CD14-positive monocyte (primary cell): ENCODE measurements at regions not wholly inside any gene's neighbourhood (a gene's known extent, or its start where the extent isn't known, plus 50 kb on each side); places are given as distances from the start of the nearest gene placed in this dataset.
"Not testable (repeated sequence)": the region's sequence is repeated elsewhere in the genome, so short reads cannot be mapped to it uniquely, and the experiment has no call there.

Source experiments
- DNase-seq, 3 donors: peaks; one replicate each; pipeline ENCODE4 v3.0.0-alpha.2; 2011 to 2022
- H2AFZ ChIP-seq: 2 replicates; pipeline ENCODE4 v1.6.0; 2012; ENCODE audit warnings: mild to moderate bottlenecking, low read depth, low read length, inconsistent platforms; ENCODE audit not compliant: insufficient read depth, poor library complexity, severe bottlenecking
- H3K27ac ChIP-seq, 2 donors: 1 replicate in 1 of 2; 2 replicates in 1 of 2; pipeline ENCODE4 v1.5.1; 2012 to 2013; ENCODE audit warnings: low read length in 2 of 2, control low read depth in 1 of 2, inconsistent platforms in 1 of 2, low read depth in 1 of 2, mild to moderate bottlenecking in 1 of 2
- H3K27me3 ChIP-seq, 2 donors: one replicate each; pipeline versions ENCODE4 v1.6.0 to v1.6.1; 2011 to 2013; ENCODE audit warnings: low read length in 2 of 2; ENCODE audit not compliant: control insufficient read depth in 2 of 2, insufficient read depth in 2 of 2
- H3K36me3 ChIP-seq, 2 donors: replicated peaks in 1 of 2; 1 replicate in 1 of 2; 2 replicates in 1 of 2; pipeline versions ENCODE4 v1.5.1 to v1.6.1; 2012 to 2013; ENCODE audit warnings: low read length in 2 of 2, control low read depth in 1 of 2, inconsistent platforms in 1 of 2, mild to moderate bottlenecking in 1 of 2; ENCODE audit not compliant: insufficient read depth in 2 of 2, control insufficient read depth in 1 of 2
- H3K4me1 ChIP-seq, 2 donors: 1 replicate in 1 of 2; 2 replicates in 1 of 2; pipeline versions ENCODE4 v1.5.1 to v1.6.1; 2012 to 2013; ENCODE audit warnings: low read length in 2 of 2, control low read depth in 1 of 2, inconsistent platforms in 1 of 2, mild to moderate bottlenecking in 1 of 2, moderate library complexity in 1 of 2; ENCODE audit not compliant: insufficient read depth in 2 of 2, control insufficient read depth in 1 of 2
- H3K4me2 ChIP-seq: replicated peaks from 2 replicates; pipeline ENCODE3; 2012; ENCODE audit warnings: low read length, moderate library complexity, mild to moderate bottlenecking; ENCODE audit not compliant: poor library complexity, severe bottlenecking; ENCODE audit errors: extremely low read depth
- H3K4me3 ChIP-seq, 3 experiments: fragments of 200-600 bp in 1 of 3; sonication (generic) in 1 of 3; replicated peaks in 1 of 3; 1 replicate in 2 of 3; 2 replicates in 1 of 3; pipeline ENCODE4 v1.5.1; 2011 to 2013; ENCODE audit warnings: low read length in 3 of 3, mild to moderate bottlenecking in 3 of 3, control low read depth in 2 of 3, low read depth in 2 of 3, inconsistent platforms in 1 of 3, moderate library complexity in 1 of 3
- H3K79me2 ChIP-seq: 2 replicates; pipeline ENCODE4 v1.6.0; 2012; ENCODE audit warnings: mild to moderate bottlenecking, control low read depth, inconsistent platforms, low read length, moderate library complexity; ENCODE audit not compliant: insufficient read depth
- H3K9ac ChIP-seq: 2 replicates; pipeline ENCODE4 v1.6.0; 2017; ENCODE audit warnings: low read length, mild to moderate bottlenecking; ENCODE audit not compliant: insufficient read depth, poor library complexity, severe bottlenecking
- H3K9me3 ChIP-seq, 2 donors: replicated peaks in 1 of 2; 1 replicate in 1 of 2; 2 replicates in 1 of 2; pipeline versions ENCODE4 v1.5.1 to v1.6.1; 2012 to 2013; ENCODE audit warnings: low read length in 2 of 2, control low read depth in 1 of 2; ENCODE audit not compliant: control insufficient read depth in 1 of 2, insufficient read depth in 1 of 2
- H4K20me1 ChIP-seq: 2 replicates; pipeline ENCODE4 v1.6.0; 2012; ENCODE audit warnings: mild to moderate bottlenecking, low read length, control low read depth, moderate library complexity; ENCODE audit not compliant: insufficient read depth
- H3K27ac Mint-ChIP-seq, 7 donors: one replicate each; pipeline ENCODE4 v1.8.0; 2020; ENCODE audit warnings: mild to moderate bottlenecking in 7 of 7, mixed read lengths in 7 of 7, moderate library complexity in 6 of 7, inconsistent platforms in 2 of 7
- H3K27me3 Mint-ChIP-seq, 3 donors: one replicate each; pipeline ENCODE4 v1.8.0; 2021 to 2022; ENCODE audit warnings: low read depth in 3 of 3, mild to moderate bottlenecking in 3 of 3, mixed read lengths in 3 of 3, moderate library complexity in 3 of 3, inconsistent platforms in 1 of 3
- H3K36me3 Mint-ChIP-seq, 2 donors: one replicate each; pipeline ENCODE4 v1.8.0; 2020; ENCODE audit warnings: mixed read lengths in 2 of 2, inconsistent platforms in 1 of 2, mild to moderate bottlenecking in 1 of 2
- H3K4me1 Mint-ChIP-seq: one replicate; pipeline ENCODE4 v1.8.0; 2020; ENCODE audit warnings: mild to moderate bottlenecking, mixed read lengths
- H3K4me3 Mint-ChIP-seq, 2 donors: one replicate each; pipeline ENCODE4 v1.8.0; 2020; ENCODE audit warnings: mild to moderate bottlenecking in 2 of 2, mixed read lengths in 2 of 2, moderate library complexity in 1 of 2
- H3K9me3 Mint-ChIP-seq, 7 donors: one replicate each; pipeline ENCODE4 v1.8.0; 2020 to 2022; ENCODE audit warnings: mixed read lengths in 7 of 7, mild to moderate bottlenecking in 6 of 7, moderate library complexity in 6 of 7, inconsistent platforms in 2 of 7
- WGBS: methylation state at CpG from one replicate; pipeline ENCODE4 v1.1.5; 2013; ENCODE audit warnings: missing lambda C conversion rate; ENCODE audit not compliant: insufficient coverage; 5-methylcytosine and 5-hydroxymethylcytosine counted together
- intact Hi-C, 2 donors: fragments of 100-400 bp; cut with micrococcal nuclease; formaldehyde crosslinking; loops; one replicate each; pipeline versions ENCODE4 v1.15.0 to v1.15.1; 2023
- TF ChIP-seq, protein P1 (sequence below): fragments of 200-600 bp; IDR thresholded peaks from one replicate; pipeline ENCODE4 v1.8.0; 2022; ENCODE audit warnings: antibody characterized with exemption, mild to moderate bottlenecking

DNA sequence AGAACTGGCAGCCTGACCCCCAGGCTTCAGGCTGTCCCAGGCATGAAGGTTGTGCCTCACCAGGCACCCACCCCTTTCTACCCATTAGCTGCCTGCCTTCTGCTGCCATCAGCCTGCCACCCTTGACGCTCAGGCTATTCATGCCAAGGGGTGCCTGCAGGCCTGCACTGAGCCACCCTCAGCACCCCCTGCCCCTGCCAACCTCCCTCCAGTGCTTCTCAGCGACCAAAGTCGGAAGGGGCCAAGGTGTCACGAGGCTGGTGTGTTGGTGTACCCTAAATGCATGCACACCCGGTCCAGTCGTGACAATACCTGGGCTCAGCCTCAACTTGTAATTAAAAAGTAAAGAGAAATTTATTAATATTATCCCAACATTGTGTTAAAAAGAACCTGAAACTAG lies 422.7 kb downstream of the ARL4A start:
- H3K4me3 Mint-ChIP-seq, result no peak overlapping the region
- no peaks in the 10 kb centered on the region for H3K36me3 Mint-ChIP-seq
- no peak overlapping the region for H3K4me3 ChIP-seq
- no peaks in the 10 kb centered on the region for H3K27me3 ChIP-seq
- H3K27me3 Mint-ChIP-seq, result peaks cover 0 to 2% (median 1%) of the 10 kb centered on the region in 3 donors
- H3K4me2 ChIP-seq, result no peak overlapping the region
- no peak overlapping the region for H3K9ac ChIP-seq
- H3K79me2 ChIP-seq, result no peaks in the 10 kb centered on the region
- H3K36me3 ChIP-seq, result no peaks in the 10 kb centered on the region
- H4K20me1 ChIP-seq, result no peaks in the 10 kb centered on the region
- peaks cover 0 to 13% of the 10 kb centered on the region in 2 donors for H3K9me3 ChIP-seq
- intact Hi-C loops, result no loop called here
- WGBS, result 100% methylated on average over 1 of the region's 6 CpGs
- H3K4me1 ChIP-seq, result peaks cover 0 to 4% of the 10 kb centered on the region in 2 donors
- DNase-seq, result no peak
- TF ChIP-seq, protein P1, sequence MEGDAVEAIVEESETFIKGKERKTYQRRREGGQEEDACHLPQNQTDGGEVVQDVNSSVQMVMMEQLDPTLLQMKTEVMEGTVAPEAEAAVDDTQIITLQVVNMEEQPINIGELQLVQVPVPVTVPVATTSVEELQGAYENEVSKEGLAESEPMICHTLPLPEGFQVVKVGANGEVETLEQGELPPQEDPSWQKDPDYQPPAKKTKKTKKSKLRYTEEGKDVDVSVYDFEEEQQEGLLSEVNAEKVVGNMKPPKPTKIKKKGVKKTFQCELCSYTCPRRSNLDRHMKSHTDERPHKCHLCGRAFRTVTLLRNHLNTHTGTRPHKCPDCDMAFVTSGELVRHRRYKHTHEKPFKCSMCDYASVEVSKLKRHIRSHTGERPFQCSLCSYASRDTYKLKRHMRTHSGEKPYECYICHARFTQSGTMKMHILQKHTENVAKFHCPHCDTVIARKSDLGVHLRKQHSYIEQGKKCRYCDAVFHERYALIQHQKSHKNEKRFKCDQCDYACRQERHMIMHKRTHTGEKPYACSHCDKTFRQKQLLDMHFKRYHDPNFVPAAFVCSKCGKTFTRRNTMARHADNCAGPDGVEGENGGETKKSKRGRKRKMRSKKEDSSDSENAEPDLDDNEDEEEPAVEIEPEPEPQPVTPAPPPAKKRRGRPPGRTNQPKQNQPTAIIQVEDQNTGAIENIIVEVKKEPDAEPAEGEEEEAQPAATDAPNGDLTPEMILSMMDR, result no peak
- no peak overlapping the region for H3K27ac Mint-ChIP-seq
- peaks cover 4% of the 10 kb centered on the region for H3K4me1 Mint-ChIP-seq
- no peak overlapping the region for H2AFZ ChIP-seq
- peaks cover 2 to 12% (median 8%) of the 10 kb centered on the region in 7 donors for H3K9me3 Mint-ChIP-seq
- no peak overlapping the region for H3K27ac ChIP-seq

DNA sequence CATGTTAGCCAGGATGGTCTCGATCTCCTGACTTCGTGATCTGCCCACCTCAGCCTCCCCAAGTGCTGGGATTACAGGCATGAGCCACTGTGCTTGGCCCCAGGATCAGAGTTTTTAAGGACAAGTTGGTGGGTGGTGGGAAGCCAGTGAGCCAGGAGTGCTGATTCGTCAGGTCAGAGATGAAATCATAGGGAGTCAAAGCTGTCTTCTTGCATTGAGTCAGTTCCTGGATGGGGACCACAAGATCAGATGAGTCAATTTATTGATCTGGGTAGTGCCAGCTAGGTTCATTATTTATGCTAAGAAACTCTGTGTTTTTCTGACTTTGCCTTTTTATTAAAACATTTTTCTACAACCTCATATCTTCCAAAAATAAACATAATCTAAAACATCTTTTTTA lies 423.8 kb downstream of the ARL4A start:
- Histone ChIP-seq H2AFZ (no peak overlapping the region), H3K4me2 (no peak overlapping the region), H3K9ac (no peak overlapping the region), H3K4me3 (no peak overlapping the region), H3K4me1 (no peaks in the 10 kb centered on the region), H4K20me1 (no peaks in the 10 kb centered on the region), H3K36me3 (no peaks in the 10 kb centered on the region), H3K27me3 (no peaks in the 10 kb centered on the region), H3K27ac (no peak overlapping the region), H3K9me3 (peaks cover 0 to 13% of the 10 kb centered on the region in 2 donors), H3K79me2 (no peaks in the 10 kb centered on the region)
- intact Hi-C loops, result no loop called here
- peaks cover 2 to 12% (median 8%) of the 10 kb centered on the region in 7 donors for H3K9me3 Mint-ChIP-seq
- H3K27me3 Mint-ChIP-seq, result peaks cover 0 to 2% (median 1%) of the 10 kb centered on the region in 3 donors
- DNase-seq, result no peak
- no peaks in the 10 kb centered on the region for H3K36me3 Mint-ChIP-seq
- no peaks in the 10 kb centered on the region for H3K4me1 Mint-ChIP-seq
- no peak overlapping the region for H3K27ac Mint-ChIP-seq
- TF ChIP-seq, protein P1, result no peak
- no peak overlapping the region for H3K4me3 Mint-ChIP-seq
- 100% methylated on average over 1 of the region's 3 CpGs for WGBS

DNA sequence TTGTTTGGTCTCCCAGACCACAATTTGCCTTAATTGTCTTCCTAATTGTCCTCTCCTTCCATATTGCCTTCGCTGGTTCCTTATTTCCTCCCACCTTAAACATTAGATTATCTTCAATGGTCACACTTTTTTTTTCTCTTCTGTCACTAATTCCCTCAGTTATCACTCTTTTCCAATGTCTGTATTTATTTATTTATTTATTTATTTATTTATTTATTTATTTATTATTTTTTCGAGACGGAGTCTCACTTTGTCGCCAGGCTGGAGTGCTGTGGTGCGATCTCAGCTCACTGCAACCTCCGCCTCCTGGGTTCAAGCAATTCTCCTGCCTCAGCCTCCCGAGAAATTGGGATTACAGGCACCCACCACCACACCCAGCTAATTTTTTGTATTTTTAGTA lies 426.8 kb downstream of the ARL4A start:
- H3K79me2 ChIP-seq, H3K27ac ChIP-seq, H4K20me1 ChIP-seq, DNase-seq, H3K4me3 Mint-ChIP-seq, intact Hi-C loops, H3K4me1 Mint-ChIP-seq, H3K27me3 ChIP-seq, H3K27ac Mint-ChIP-seq, H2AFZ ChIP-seq, H3K27me3 Mint-ChIP-seq, H3K36me3 ChIP-seq, H3K4me3 ChIP-seq, H3K4me2 ChIP-seq, H3K9ac ChIP-seq, H3K36me3 Mint-ChIP-seq, H3K4me1 ChIP-seq: not testable (repeated sequence)
- peaks cover 2 to 12% (median 8%) of the 10 kb centered on the region in 7 donors for H3K9me3 Mint-ChIP-seq
- H3K9me3 ChIP-seq, result peaks cover 0 to 11% of the 10 kb centered on the region in 2 donors
- 80% methylated on average over 1 of the region's 7 CpGs for WGBS
